SK-N-SH treated with all-trans-retinoic acid at 6 μM for 48 hours (cell line): ENCODE measurements at regions not wholly inside any gene's neighbourhood (a gene's known extent, or its start where the extent isn't known, plus 50 kb on each side); places are given as distances from the start of the nearest gene placed in this dataset.
"Not testable (repeated sequence)": the region's sequence is repeated elsewhere in the genome, so short reads cannot be mapped to it uniquely, and the experiment has no call there.

Experiments
- CREB5 ChIP-seq: fragments of 250-450 bp; sonication (Bioruptor Pico); IDR thresholded peaks from 2 replicates; pipeline ENCODE4 v1.5.1; 2020; ENCODE audit warnings: low read depth, mild to moderate bottlenecking, moderate library complexity
- CSDC2 ChIP-seq: fragments of 250-450 bp; sonication (Bioruptor Pico); IDR thresholded peaks from 2 replicates; pipeline ENCODE4 v1.5.0; 2020; ENCODE audit warnings: mild to moderate bottlenecking, moderate library complexity
- GLIS3 ChIP-seq: fragments of 250-450 bp; sonication (Bioruptor Pico); IDR thresholded peaks from 2 replicates; pipeline ENCODE4 v1.5.0; 2020; ENCODE audit warnings: mild to moderate bottlenecking, moderate library complexity
- ISL1 ChIP-seq: fragments of 250-450 bp; sonication (Bioruptor Pico); IDR thresholded peaks from 2 replicates; pipeline ENCODE4 v2.1.2; 2022; ENCODE audit warnings: mild to moderate bottlenecking, moderate library complexity
- OSR1 ChIP-seq: fragments of 250-450 bp; sonication (Bioruptor Pico); IDR thresholded peaks from 2 replicates; pipeline ENCODE4 v1.8.0; 2022; ENCODE audit warnings: moderate library complexity, mild to moderate bottlenecking, inconsistent platforms
- PATZ1 ChIP-seq: fragments of 250-450 bp; sonication (Bioruptor Pico); IDR thresholded peaks from 2 replicates; pipeline ENCODE4 v1.8.0; 2020; ENCODE audit warnings: mild to moderate bottlenecking, moderate library complexity, borderline replicate concordance
- POU6F1 ChIP-seq: fragments of 250-450 bp; sonication (Bioruptor Pico); IDR thresholded peaks from 2 replicates; pipeline ENCODE4 v1.8.0; 2021; ENCODE audit warnings: low read depth, mild to moderate bottlenecking, moderate library complexity, borderline replicate concordance
- RARB ChIP-seq: fragments of 250-450 bp; sonication (Bioruptor Pico); IDR thresholded peaks from 2 replicates; pipeline ENCODE4 v1.8.0; 2021; ENCODE audit warnings: mild to moderate bottlenecking, moderate library complexity
- SNAI2 ChIP-seq: fragments of 250-450 bp; sonication (Bioruptor Pico); IDR thresholded peaks from 2 replicates; pipeline ENCODE4 v1.5.0; 2020; ENCODE audit warnings: mild to moderate bottlenecking, moderate library complexity
- TCF4 ChIP-seq: fragments of 250-450 bp; sonication (Bioruptor Pico); IDR thresholded peaks from 2 replicates; pipeline ENCODE4 v1.8.0; 2021; ENCODE audit warnings: mild to moderate bottlenecking, moderate library complexity, borderline replicate concordance
- ZFP3 ChIP-seq: fragments of 250-450 bp; sonication (Bioruptor Pico); IDR thresholded peaks from 2 replicates; pipeline ENCODE4 v1.5.0; 2020; ENCODE audit warnings: mild to moderate bottlenecking, moderate library complexity
- ZFP30 ChIP-seq: fragments of 450-650 bp; formaldehyde crosslinking; IDR thresholded peaks from 2 replicates; pipeline ENCODE4 v1.5.0; 2022; ENCODE audit warnings: mild to moderate bottlenecking, moderate library complexity
- ZNF565 ChIP-seq: fragments of 450-650 bp; formaldehyde crosslinking; conservative IDR thresholded peaks from 2 replicates; pipeline ENCODE4 v1.5.0; 2020; ENCODE audit warnings: low read depth, mild to moderate bottlenecking, moderate library complexity
- ZNF70 ChIP-seq: fragments of 450-650 bp; formaldehyde crosslinking; IDR thresholded peaks from 2 replicates; pipeline ENCODE4 v1.5.0; 2020; ENCODE audit warnings: mild to moderate bottlenecking, moderate library complexity

- TF ChIP-seq TCF4 (CRISPR knock-in tag); CSDC2 (CRISPR knock-in tag); ZNF565 (CRISPR knock-in tag); ZFP3 (CRISPR knock-in tag); RARB (CRISPR knock-in tag); CREB5 (CRISPR knock-in tag); PATZ1 (CRISPR knock-in tag); ZFP30; ZNF70 (CRISPR knock-in tag); SNAI2 (CRISPR knock-in tag); GLIS3; ISL1; POU6F1 (CRISPR knock-in tag); OSR1 (CRISPR knock-in tag): not testable (repeated sequence)
Measured at GRCh38 chr6:26803762-26804161, 144.2 kb upstream of the ZNF322 start.
